ENCODE measurements at regions not wholly inside any gene's neighbourhood (a gene's known extent, or its start where the extent isn't known, plus 50 kb on each side); places are given as distances from the start of the nearest gene placed in this dataset.

DNA sequence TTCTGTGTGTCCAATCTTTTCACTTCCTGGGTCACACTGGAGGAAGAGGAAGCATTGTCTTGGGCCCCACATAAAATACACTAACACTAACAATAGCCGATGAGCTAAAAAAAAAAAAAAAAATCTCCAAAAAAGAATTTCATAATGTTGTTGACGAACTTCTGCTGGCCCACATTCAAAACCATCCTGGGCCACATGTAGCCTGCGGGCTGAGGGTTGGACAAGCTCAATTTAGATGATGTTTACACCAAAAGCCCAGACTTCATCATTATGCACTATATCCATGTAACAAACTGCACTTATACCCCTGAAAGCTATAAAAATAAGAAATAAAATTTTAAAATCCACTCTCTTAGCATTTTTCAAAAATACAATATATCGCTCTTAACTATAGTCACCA is 187.8 kb upstream of the PTBP2 start:
- 77 to 84% methylated on average over 3 to 4 of the region's 4 CpGs for WGBS, 2 donors (ENCODE audit: low coverage in 1 of 2)

DNA sequence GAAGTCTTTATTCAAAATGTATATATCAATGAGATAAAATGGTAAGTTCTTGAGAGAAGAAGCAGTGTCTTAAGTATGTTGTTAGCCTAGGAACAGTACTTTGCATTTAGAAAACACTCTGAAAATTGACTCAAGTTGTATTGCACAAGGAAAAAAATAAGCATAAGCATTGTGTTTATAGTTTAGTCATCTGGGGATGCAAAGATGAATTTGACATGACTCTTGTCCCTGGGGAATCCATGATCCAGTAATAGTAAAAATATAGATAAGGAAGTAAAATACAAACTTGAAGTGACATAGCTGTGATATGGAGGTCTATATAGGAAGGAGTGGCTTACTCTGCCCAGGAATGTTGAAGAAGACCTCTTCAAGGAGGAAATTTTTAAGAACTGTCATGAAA is 185.0 kb upstream of the PTBP2 start:
- TF ChIP-seq POLR2A (IDR thresholded peaks at IDR 0.05) = no peak
- H3K36me3 ChIP-seq = no peaks in the 10 kb centered on the region
- peaks cover 15 to 46% (median 20%) of the 10 kb centered on the region in 3 donors for H3K4me1 ChIP-seq
- H3K4me3 ChIP-seq = no peak overlapping the region
- no peak for ATAC-seq
- no peaks in the 10 kb centered on the region for H3K27me3 ChIP-seq
- peak overlapping the region; percentile 79 to 96 (median 88) for H3K27ac ChIP-seq
- no peaks in the 10 kb centered on the region for H3K9me3 ChIP-seq

More for the DNA sequence above, 187.8 kb upstream of the PTBP2 start:
- peaks cover 5 to 30% (median 8%) of the 10 kb centered on the region in 3 donors for H3K4me1 ChIP-seq
- no peak overlapping the region for H3K27ac ChIP-seq
- H3K27me3 ChIP-seq = no peaks in the 10 kb centered on the region
- H3K36me3 ChIP-seq = no peaks in the 10 kb centered on the region
- TF ChIP-seq, protein P1, sequence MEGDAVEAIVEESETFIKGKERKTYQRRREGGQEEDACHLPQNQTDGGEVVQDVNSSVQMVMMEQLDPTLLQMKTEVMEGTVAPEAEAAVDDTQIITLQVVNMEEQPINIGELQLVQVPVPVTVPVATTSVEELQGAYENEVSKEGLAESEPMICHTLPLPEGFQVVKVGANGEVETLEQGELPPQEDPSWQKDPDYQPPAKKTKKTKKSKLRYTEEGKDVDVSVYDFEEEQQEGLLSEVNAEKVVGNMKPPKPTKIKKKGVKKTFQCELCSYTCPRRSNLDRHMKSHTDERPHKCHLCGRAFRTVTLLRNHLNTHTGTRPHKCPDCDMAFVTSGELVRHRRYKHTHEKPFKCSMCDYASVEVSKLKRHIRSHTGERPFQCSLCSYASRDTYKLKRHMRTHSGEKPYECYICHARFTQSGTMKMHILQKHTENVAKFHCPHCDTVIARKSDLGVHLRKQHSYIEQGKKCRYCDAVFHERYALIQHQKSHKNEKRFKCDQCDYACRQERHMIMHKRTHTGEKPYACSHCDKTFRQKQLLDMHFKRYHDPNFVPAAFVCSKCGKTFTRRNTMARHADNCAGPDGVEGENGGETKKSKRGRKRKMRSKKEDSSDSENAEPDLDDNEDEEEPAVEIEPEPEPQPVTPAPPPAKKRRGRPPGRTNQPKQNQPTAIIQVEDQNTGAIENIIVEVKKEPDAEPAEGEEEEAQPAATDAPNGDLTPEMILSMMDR (IDR thresholded peaks at IDR 0.05) = no peak
- TF ChIP-seq POLR2AphosphoS5 (IDR thresholded peaks at IDR 0.05) (no peak), POLR2A (IDR thresholded peaks at IDR 0.05) (no peak), EP300 (IDR thresholded peaks at IDR 0.05) (no peak)
- H3K9me3 ChIP-seq = peaks cover 0 to 7% (median 0%) of the 10 kb centered on the region in 3 donors
- no peak overlapping the region for H3K4me3 ChIP-seq
- no peak for ATAC-seq

DNA sequence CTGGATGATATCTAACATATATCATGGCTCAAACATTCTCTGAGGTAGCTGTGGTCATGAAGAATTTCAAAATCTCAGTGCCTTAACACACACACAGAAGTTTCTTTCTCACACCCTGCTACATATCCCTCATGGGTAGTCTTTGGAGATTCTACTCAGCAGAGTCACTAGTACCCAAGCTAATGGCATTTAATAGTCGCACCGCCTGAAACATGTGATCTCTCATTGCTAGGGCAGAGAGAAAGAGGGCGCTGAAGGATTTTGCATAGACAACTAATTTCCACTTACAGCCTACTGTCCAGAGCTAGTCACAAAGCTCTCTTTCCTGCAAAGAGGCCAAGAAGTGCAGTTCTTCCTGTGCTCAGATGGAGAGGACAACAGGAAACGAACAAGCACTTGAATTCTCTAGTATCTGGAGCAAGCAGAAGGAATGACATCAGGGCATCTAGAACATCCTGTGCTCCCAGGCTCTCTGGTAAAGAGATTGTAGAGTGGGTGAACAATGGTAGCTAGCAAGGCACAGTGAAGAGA is 183.4 kb upstream of the PTBP2 start:
- Histone ChIP-seq H3K27ac (peak overlapping the region; percentile 79 to 96 (median 88)), H3K9me3 (no peaks in the 10 kb centered on the region), H3K4me1 (peaks cover 15 to 46% (median 20%) of the 10 kb centered on the region in 3 donors), H3K36me3 (no peaks in the 10 kb centered on the region), H3K4me3 (no peak overlapping the region), H3K27me3 (no peaks in the 10 kb centered on the region)
- TF ChIP-seq EP300 (IDR thresholded peaks at IDR 0.05) = no peak
- TF ChIP-seq, protein P1 (IDR thresholded peaks at IDR 0.05) = peak in 3 of 4 experiments; percentile 27 to 60 (median 30)
- TF ChIP-seq POLR2AphosphoS5 (IDR thresholded peaks at IDR 0.05) = peak; percentile 82
- peak; percentile 89 for ATAC-seq
- WGBS, 2 donors (ENCODE audit: low coverage in 1 of 2) = 11 to 30% methylated on average over 1 to 4 of the region's 4 CpGs

DNA sequence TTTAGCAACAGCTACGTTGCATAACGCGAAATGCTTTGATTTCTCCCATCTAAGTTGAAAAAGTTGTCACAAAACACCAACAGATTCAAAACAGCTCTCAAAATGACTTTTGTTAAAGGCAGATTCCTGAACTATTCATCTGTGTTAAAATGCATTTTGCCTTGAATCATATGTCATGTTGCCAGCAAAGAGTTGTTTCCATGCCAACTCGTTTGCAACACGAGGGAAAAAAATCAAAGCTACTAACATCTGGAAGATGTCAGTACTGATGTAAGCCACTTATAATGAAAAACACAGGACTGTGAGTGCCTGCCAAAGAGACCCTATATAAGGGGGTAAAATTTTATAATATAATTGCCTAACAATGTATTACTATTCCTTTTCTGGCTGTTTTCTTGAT is 182.7 kb upstream of the PTBP2 start:
- Histone ChIP-seq H3K4me1 (peaks cover 15 to 45% (median 20%) of the 10 kb centered on the region in 3 donors), H3K27ac (peak overlapping the region; percentile 79 to 96 (median 88)), H3K4me3 (no peak overlapping the region), H3K9me3 (no peaks in the 10 kb centered on the region), H3K36me3 (no peaks in the 10 kb centered on the region), H3K27me3 (no peaks in the 10 kb centered on the region)
- WGBS, 2 donors (ENCODE audit: low coverage in 1 of 2) = 0 to 15% methylated on average over 5 of the region's 5 CpGs
- peak; percentile 83 for ATAC-seq
- TF ChIP-seq EP300 (IDR thresholded peaks at IDR 0.05) (no peak), POLR2AphosphoS5 (IDR thresholded peaks at IDR 0.05) (peak; percentile 98), POLR2A (IDR thresholded peaks at IDR 0.05) (no peak)
- TF ChIP-seq, protein P1 (IDR thresholded peaks at IDR 0.05) = no peak

DNA sequence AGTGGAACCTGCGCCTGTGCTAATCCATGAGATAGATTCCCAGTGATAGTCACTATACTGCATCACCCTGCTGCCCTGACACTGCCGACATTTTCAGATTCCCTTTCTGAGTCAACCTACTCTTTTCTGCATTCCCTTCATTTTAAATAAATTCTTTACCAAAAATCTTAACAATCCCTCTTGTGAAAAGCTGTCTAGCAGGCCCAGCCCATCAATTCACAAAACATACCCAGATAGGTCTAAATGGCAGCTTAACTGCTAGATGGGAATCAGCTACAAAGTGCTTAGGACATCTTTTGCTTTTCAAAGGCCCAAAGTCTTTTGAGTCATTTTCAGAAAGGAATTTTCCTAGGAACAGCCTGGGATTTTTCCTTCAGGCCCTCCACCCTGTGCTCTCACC is 180.1 kb upstream of the PTBP2 start:
- Histone ChIP-seq H3K27me3 (no peaks in the 10 kb centered on the region), H3K36me3 (no peaks in the 10 kb centered on the region), H3K4me3 (no peak overlapping the region), H3K9me3 (no peaks in the 10 kb centered on the region), H3K4me1 (peaks cover 15 to 37% (median 20%) of the 10 kb centered on the region in 3 donors), H3K27ac (no peak overlapping the region)
- no peak for ATAC-seq
- 67% methylated on average over 2 of the region's 2 CpGs; no CpG with 5 or more reads in 1 of the 2 donors for WGBS, 2 donors (ENCODE audit: low coverage in 1 of 2)
- no peak for TF ChIP-seq POLR2AphosphoS5 (IDR thresholded peaks at IDR 0.05)
- TF ChIP-seq EP300 (IDR thresholded peaks at IDR 0.05) = no peak
- TF ChIP-seq, protein P1 (IDR thresholded peaks at IDR 0.05) = no peak
- no peak for TF ChIP-seq POLR2A (IDR thresholded peaks at IDR 0.05)
